ENCODE measurements at regions not wholly inside any gene's neighbourhood (a gene's known extent, or its start where the extent isn't known, plus 50 kb on each side); places are given as distances from the start of the nearest gene placed in this dataset.
"Not testable (repeated sequence)": the region's sequence is repeated elsewhere in the genome, so short reads cannot be mapped to it uniquely, and the experiment has no call there.

DNA sequence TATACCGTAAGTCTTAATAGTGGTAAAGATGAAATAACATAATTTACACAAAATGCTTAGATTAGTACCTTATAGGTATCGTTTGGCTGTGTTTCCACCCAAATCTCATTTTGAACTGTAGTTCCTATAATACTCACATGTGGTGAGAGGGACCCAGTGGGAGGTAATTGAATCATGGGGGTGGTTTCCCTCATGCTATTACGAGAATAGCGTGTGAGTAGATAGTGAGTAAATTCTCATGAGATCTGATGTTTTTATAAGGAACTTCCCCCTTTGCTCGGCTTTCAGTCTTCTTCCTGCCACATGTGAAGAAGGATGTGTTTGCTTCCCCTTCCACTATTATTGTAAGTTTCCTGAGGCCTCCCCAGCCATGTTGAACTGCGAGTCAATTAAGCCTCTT, 426.3 kb upstream of the POT1 start:
- FAIRE-seq, result no peak

- FAIRE-seq, result no peak
These were observed 417.6 kb upstream of the POT1 start for GRCh38 chr7:125347269-125347668.

- no peak for FAIRE-seq
These were observed 408.5 kb upstream of the POT1 start for GRCh38 chr7:125338110-125338509.

GRCh38 chr7:125336326-125336725, 406.7 kb upstream of the POT1 start:
- FAIRE-seq, result no peak

DNA sequence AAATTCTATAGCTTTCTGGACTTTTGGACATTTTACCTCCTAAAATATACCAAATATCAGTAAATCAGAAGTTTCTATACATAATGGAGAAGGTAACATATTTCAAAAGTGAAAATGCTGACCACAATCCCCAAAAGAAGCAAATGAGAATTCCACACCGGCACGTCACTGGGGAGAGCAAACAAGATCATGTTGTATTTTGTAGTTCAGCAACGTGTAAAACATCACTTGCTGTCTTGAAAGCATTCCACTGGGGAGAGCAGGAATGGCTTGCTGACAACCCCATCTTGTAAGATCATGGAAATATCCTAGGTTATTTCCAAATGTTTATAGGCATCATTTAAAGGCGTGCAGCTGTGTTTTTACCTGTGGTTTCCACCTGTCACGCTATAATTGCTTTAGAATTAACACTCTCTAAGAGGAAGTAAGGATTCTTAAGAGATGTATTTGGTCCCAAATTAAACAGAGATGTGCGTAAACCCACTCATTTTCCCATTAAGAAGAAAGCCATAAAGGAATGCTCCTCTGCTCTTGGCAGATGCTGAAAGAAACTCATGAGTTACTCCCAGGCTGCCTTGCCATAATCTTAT, 397.1 kb upstream of the POT1 start:
- no peak for FAIRE-seq

GRCh38 chr7:125316466-125316865, 386.8 kb upstream of the POT1 start:
- FAIRE-seq, result no peak

DNA sequence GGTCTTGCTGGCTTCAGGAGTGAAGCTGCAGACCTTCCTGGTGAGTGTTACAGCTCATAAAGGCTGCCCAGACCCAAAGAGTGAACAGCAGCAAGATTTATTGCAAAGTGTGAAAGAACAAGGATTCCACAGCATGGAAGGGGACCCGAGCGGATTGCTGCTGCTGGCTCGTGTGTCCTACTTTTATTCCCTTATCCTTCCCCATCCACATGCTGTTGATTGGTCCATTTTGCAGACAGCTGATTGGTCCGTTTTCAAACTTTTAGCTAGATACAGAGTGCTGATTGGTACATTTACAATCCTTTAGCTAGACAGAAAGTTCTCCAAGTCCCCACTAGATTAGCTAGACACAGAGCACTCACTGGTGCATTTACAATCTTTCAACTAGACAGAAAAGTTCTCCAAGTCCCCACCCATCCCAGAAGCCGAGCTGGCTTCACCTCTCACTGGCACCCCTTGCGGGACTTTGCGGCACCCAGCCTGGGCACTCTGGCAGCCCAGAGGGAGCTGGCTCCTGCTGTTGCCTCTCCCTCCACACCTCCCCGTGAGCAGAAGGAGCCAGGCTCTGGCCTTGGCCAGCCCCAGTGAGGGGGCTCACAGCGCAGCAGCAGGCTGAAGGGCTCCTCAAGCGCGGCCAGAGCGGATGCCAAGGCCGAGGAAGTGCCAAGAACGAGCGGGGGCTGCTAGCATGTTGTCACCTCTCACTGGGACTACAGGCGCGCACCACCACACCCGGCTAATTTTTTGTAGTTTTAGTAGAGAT, 369.6 kb upstream of the POT1 start:
- no peak for FAIRE-seq

GRCh38 chr7:125279961-125280360, 350.3 kb upstream of the POT1 start:
- FAIRE-seq, result no peak

GRCh38 chr7:125278318-125278717, 348.7 kb upstream of the POT1 start:
- no peak for FAIRE-seq

DNA sequence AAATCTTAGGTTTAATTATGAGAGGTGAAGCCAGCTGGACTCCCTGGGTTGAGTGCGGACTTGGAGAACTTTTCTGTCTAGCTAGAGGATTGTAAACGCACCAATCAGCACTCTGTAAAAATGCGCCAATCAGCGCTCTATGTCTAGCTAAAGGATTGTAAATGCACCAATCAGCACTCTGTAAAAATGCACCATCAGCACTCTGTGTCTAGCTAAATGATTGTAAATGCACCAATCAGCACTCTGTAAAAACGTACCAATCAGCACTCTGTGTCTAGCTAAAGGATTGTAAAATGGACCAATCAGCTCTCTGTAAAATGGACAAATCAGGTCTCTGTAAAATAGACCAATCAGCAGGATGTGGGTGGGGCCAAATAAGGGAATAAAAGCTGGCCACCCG, 345.1 kb upstream of the POT1 start:
- FAIRE-seq, result not testable (repeated sequence)

- not testable (repeated sequence) for FAIRE-seq
These were observed 334.7 kb upstream of the POT1 start for GRCh38 chr7:125264174-125264856.

DNA sequence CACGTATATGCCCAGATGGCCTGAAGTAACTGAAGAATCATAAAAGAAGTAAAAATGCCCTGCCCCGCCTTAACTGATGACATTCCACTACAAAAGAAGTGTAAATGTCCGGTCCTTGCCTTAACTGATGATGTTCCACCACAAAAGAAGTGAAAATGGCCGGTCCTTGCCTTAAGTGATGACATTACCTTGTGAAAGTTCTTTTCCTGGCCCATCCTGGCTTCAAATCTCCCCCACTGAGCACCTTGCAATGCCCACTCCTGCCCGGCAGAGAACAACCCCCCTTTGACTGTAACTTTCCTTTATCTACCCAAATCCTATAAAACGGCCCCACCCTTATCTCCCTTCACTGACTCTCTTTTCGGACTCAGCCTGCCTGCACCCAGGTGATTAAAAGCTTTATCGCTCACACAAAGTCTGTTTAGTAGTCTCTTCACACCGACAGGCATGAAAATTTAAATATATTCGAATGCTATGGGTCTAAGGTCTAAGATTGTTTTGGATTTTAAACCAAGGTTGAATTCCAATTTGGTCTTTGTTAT, 329.3 kb upstream of the POT1 start:
- FAIRE-seq, result not testable (repeated sequence)

DNA sequence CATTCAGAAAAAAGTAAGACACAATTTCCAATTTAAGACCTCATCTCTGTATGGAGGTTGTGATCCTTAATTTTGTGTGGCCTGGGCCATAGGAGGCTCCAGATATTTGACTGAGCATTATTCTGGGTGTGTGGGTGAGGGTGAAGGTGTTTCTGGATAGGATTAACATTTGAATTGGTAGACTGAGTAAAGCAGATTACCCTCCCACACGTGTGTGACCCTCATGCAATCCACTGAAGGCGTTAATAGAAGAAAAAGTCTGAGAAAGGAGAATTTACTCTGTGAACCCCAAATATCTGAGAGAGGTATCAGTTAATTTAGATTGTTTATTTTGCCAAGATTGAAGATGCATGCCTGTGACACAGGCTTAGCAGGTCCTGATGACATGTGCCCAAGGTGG, 328.0 kb upstream of the POT1 start:
- no peak for FAIRE-seq

- no peak for FAIRE-seq
These were observed 326.8 kb upstream of the POT1 start for GRCh38 chr7:125256446-125256845.

DNA sequence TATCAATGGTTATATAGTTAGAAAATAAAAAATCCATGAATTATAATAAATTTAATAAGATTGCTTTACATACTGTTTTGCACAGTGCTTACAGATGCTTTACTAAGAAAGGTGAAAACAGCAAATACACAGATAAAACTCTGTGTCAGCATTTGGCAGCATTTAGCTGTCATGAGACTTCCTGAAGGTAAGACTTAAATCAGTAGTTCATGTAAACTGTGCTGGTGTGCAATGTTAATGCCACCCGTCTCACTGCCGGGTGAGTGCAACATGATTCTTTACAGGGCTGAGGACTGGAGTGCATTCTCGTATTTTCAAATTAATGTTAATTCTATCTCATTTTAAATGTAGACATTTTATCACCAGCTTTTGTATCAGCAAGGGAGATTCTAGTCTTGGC, 326.2 kb upstream of the POT1 start:
- FAIRE-seq, result no peak

- no peak for FAIRE-seq
These were observed 324.9 kb upstream of the POT1 start for GRCh38 chr7:125254566-125254965.

GRCh38 chr7:125253452-125254190, 324.0 kb upstream of the POT1 start:
- no peak for FAIRE-seq

DNA sequence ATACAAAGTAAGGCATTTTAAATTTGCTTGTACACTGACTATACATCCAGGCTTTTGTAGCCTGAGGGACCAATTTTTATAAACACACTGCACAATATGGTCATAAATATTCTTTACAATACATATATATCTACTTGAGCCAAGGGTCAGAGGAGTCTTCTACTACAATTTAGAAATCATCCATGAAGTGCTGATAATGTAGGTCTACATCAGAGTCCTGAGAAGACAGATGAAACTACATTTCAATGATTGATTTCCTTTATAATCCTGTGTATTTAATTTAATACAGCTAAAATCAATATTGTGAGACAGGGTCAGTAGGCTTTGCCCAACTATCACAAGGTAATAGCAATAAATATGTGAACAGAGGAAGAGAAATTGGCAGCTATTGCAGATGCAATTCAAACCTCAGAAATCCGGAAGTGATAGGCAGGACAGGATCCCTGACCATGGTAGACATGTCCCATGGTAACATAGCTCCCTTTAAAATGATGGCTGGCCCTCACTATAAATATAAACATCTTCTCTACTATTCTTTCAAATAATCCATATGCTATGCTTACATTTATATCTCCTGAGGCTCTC, 318.0 kb upstream of the POT1 start:
- no peak for FAIRE-seq

DNA sequence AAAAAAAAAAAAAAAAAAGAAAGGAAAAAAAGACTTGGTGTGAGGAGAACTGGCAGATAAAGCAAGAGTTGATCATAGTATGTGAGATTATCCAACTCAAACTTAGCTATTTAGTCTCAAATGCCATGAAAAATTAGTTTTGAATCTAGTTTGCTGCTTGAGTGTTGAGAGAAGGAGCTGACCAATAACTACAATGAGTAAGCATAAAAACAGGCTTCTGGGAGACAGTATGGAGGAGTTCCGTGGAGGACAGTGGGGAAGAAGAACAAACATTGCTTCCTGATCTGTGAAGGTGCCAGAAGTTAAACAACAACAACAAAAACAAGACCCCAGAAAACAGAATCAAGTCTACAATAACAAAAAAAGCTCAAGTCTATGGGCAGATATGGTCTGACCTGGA, 317.1 kb upstream of the POT1 start:
- no peak for FAIRE-seq

- FAIRE-seq, result no peak
These were observed 311.9 kb upstream of the POT1 start for GRCh38 chr7:125241548-125241947.

DNA sequence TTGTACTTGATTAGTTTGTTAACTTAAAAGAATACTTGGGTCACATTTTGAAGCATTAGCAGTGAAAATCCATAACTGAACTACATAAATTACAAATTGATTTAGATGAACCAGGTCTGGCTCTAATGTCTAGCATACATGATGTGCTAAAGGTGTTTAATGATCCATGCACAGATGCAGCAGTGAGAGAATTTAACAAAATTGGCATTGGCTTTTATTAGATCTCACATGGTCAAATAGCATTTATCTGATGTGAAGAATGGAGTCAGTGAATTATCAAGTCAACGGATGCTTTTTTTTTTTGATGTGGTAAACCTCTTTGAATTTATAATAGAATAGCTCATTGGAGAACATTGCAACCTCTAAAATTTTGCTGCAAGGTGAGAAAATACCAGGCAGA, 293.0 kb upstream of the POT1 start:
- FAIRE-seq, result no peak

DNA sequence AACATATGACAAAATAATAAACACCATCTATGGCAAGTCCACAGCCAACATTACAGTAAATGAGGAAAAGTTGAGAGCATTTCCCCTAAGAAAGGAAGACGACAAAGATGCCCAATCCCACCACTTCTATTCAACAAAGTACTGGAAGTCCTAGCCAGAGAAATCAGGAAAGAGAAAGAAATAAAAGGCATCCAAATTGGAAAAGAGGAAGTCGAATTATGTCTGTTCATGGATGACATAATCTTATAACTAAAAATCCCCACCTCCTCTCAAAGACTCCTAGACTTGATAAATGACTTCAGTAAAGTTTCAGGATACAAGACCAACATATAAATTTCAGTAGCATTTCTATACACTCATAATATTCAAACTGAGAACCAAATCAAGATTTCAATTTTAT, 288.5 kb upstream of the POT1 start:
- no peak for FAIRE-seq

- FAIRE-seq, result no peak
These were observed 271.4 kb upstream of the POT1 start for GRCh38 chr7:125201002-125201401.
